ENCODE measurements at regions not wholly inside any gene's neighbourhood (a gene's known extent, or its start where the extent isn't known, plus 50 kb on each side); places are given as distances from the start of the nearest gene placed in this dataset.

GRCh38 chr6:19159561-19159960 lies 677.6 kb upstream of the ID4 start:
- Histone ChIP-seq H3K9ac (ENCODE audit: low read depth in 1 of 3, low read length in 3 of 3) (no peak overlapping the region), H3K27ac (ENCODE audit: low read depth, low read length) (no peak overlapping the region), H3K27me3 (ENCODE audit: control insufficient read depth in 3 of 3, insufficient read depth in 3 of 3, low read length in 3 of 3) (no peaks in the 10 kb centered on the region), H3K4me1 (ENCODE audit: control insufficient read depth in 3 of 3, insufficient read depth in 3 of 3, low read length in 3 of 3) (no peaks in the 10 kb centered on the region), H3K9me3 (ENCODE audit: control insufficient read depth in 3 of 3, low read length in 3 of 3) (no peaks in the 10 kb centered on the region), H3K4me3 (ENCODE audit: low read length in 3 of 3) (no peak overlapping the region), H3K36me3 (ENCODE audit: control insufficient read depth in 3 of 3, insufficient read depth in 3 of 3, low read length in 3 of 3) (no peaks in the 10 kb centered on the region)

- Histone ChIP-seq H3K36me3 (ENCODE audit: control insufficient read depth in 3 of 3, insufficient read depth in 3 of 3, low read length in 3 of 3) (no peaks in the 10 kb centered on the region), H3K9ac (ENCODE audit: low read depth in 1 of 3, low read length in 3 of 3) (no peak overlapping the region), H3K4me1 (ENCODE audit: control insufficient read depth in 3 of 3, insufficient read depth in 3 of 3, low read length in 3 of 3) (no peaks in the 10 kb centered on the region), H3K27me3 (ENCODE audit: control insufficient read depth in 3 of 3, insufficient read depth in 3 of 3, low read length in 3 of 3) (no peaks in the 10 kb centered on the region), H3K27ac (ENCODE audit: low read depth, low read length) (no peak overlapping the region), H3K9me3 (ENCODE audit: control insufficient read depth in 3 of 3, low read length in 3 of 3) (no peaks in the 10 kb centered on the region), H3K4me3 (ENCODE audit: low read length in 3 of 3) (no peak overlapping the region)
These were observed 677.0 kb upstream of the ID4 start for GRCh38 chr6:19160081-19160730.

GRCh38 chr6:19167251-19167650 lies 669.9 kb upstream of the ID4 start:
- no peaks in the 10 kb centered on the region for H3K27me3 ChIP-seq (ENCODE audit: control insufficient read depth in 3 of 3, insufficient read depth in 3 of 3, low read length in 3 of 3)
- no peaks in the 10 kb centered on the region for H3K36me3 ChIP-seq (ENCODE audit: control insufficient read depth in 3 of 3, insufficient read depth in 3 of 3, low read length in 3 of 3)
- no peak overlapping the region for H3K27ac ChIP-seq (ENCODE audit: low read depth, low read length)
- H3K4me1 ChIP-seq (ENCODE audit: control insufficient read depth in 3 of 3, insufficient read depth in 3 of 3, low read length in 3 of 3): no peaks in the 10 kb centered on the region
- no peak overlapping the region for H3K9ac ChIP-seq (ENCODE audit: low read depth in 1 of 3, low read length in 3 of 3)
- H3K4me3 ChIP-seq (ENCODE audit: low read length in 3 of 3): no peak overlapping the region
- no peaks in the 10 kb centered on the region for H3K9me3 ChIP-seq (ENCODE audit: control insufficient read depth in 3 of 3, low read length in 3 of 3)

- no peak overlapping the region for H3K27ac ChIP-seq (ENCODE audit: low read depth, low read length)
- no peaks in the 10 kb centered on the region for H3K9me3 ChIP-seq (ENCODE audit: control insufficient read depth in 3 of 3, low read length in 3 of 3)
- H3K36me3 ChIP-seq (ENCODE audit: control insufficient read depth in 3 of 3, insufficient read depth in 3 of 3, low read length in 3 of 3): no peaks in the 10 kb centered on the region
- no peaks in the 10 kb centered on the region for H3K27me3 ChIP-seq (ENCODE audit: control insufficient read depth in 3 of 3, insufficient read depth in 3 of 3, low read length in 3 of 3)
- no peaks in the 10 kb centered on the region for H3K4me1 ChIP-seq (ENCODE audit: control insufficient read depth in 3 of 3, insufficient read depth in 3 of 3, low read length in 3 of 3)
- H3K9ac ChIP-seq (ENCODE audit: low read depth in 1 of 3, low read length in 3 of 3): no peak overlapping the region
- H3K4me3 ChIP-seq (ENCODE audit: low read length in 3 of 3): no peak overlapping the region
These were observed 667.8 kb upstream of the ID4 start for GRCh38 chr6:19169366-19169765.

GRCh38 chr6:19175023-19175422 lies 662.1 kb upstream of the ID4 start:
- Histone ChIP-seq H3K4me1 (ENCODE audit: control insufficient read depth in 3 of 3, insufficient read depth in 3 of 3, low read length in 3 of 3) (no peaks in the 10 kb centered on the region), H3K27me3 (ENCODE audit: control insufficient read depth in 3 of 3, insufficient read depth in 3 of 3, low read length in 3 of 3) (no peaks in the 10 kb centered on the region), H3K27ac (ENCODE audit: low read depth, low read length) (no peak overlapping the region), H3K36me3 (ENCODE audit: control insufficient read depth in 3 of 3, insufficient read depth in 3 of 3, low read length in 3 of 3) (no peaks in the 10 kb centered on the region), H3K9me3 (ENCODE audit: control insufficient read depth in 3 of 3, low read length in 3 of 3) (no peaks in the 10 kb centered on the region), H3K4me3 (ENCODE audit: low read length in 3 of 3) (no peak overlapping the region), H3K9ac (ENCODE audit: low read depth in 1 of 3, low read length in 3 of 3) (no peak overlapping the region)

GRCh38 chr6:19180348-19181072 lies 656.7 kb upstream of the ID4 start:
- no peaks in the 10 kb centered on the region for H3K27me3 ChIP-seq (ENCODE audit: control insufficient read depth in 3 of 3, insufficient read depth in 3 of 3, low read length in 3 of 3)
- H3K36me3 ChIP-seq (ENCODE audit: control insufficient read depth in 3 of 3, insufficient read depth in 3 of 3, low read length in 3 of 3): no peaks in the 10 kb centered on the region
- H3K4me1 ChIP-seq (ENCODE audit: control insufficient read depth in 3 of 3, insufficient read depth in 3 of 3, low read length in 3 of 3): no peaks in the 10 kb centered on the region
- peak overlapping the region; percentile 26 for H3K27ac ChIP-seq (ENCODE audit: low read depth, low read length)
- no peak overlapping the region for H3K4me3 ChIP-seq (ENCODE audit: low read length in 3 of 3)
- H3K9ac ChIP-seq (ENCODE audit: low read depth in 1 of 3, low read length in 3 of 3): no peak overlapping the region
- no peaks in the 10 kb centered on the region for H3K9me3 ChIP-seq (ENCODE audit: control insufficient read depth in 3 of 3, low read length in 3 of 3)

- Histone ChIP-seq H3K27ac (ENCODE audit: low read depth, low read length) (peak overlapping the region; percentile 26), H3K4me1 (ENCODE audit: control insufficient read depth in 3 of 3, insufficient read depth in 3 of 3, low read length in 3 of 3) (no peaks in the 10 kb centered on the region)
These were observed 656.0 kb upstream of the ID4 start for GRCh38 chr6:19181211-19181610.

GRCh38 chr6:19193624-19194023 lies 643.5 kb upstream of the ID4 start:
- Histone ChIP-seq H3K4me3 (ENCODE audit: low read length in 3 of 3) (no peak overlapping the region), H3K4me1 (ENCODE audit: control insufficient read depth in 3 of 3, insufficient read depth in 3 of 3, low read length in 3 of 3) (no peaks in the 10 kb centered on the region), H3K36me3 (ENCODE audit: control insufficient read depth in 3 of 3, insufficient read depth in 3 of 3, low read length in 3 of 3) (no peaks in the 10 kb centered on the region)

More at GRCh38 chr6:19181211-19181610, 656.0 kb upstream of the ID4 start:
- no peak overlapping the region for H3K4me3 ChIP-seq (ENCODE audit: low read length in 3 of 3)
- H3K9me3 ChIP-seq (ENCODE audit: control insufficient read depth in 3 of 3, low read length in 3 of 3): no peaks in the 10 kb centered on the region
- no peak overlapping the region for H3K9ac ChIP-seq (ENCODE audit: low read depth in 1 of 3, low read length in 3 of 3)
- H3K36me3 ChIP-seq (ENCODE audit: control insufficient read depth in 3 of 3, insufficient read depth in 3 of 3, low read length in 3 of 3): no peaks in the 10 kb centered on the region
- H3K27me3 ChIP-seq (ENCODE audit: control insufficient read depth in 3 of 3, insufficient read depth in 3 of 3, low read length in 3 of 3): no peaks in the 10 kb centered on the region

GRCh38 chr6:19204445-19204844 lies 632.7 kb upstream of the ID4 start:
- no peak overlapping the region for H3K9ac ChIP-seq (ENCODE audit: low read depth in 1 of 3, low read length in 3 of 3)
- no peak overlapping the region for H3K4me3 ChIP-seq (ENCODE audit: low read length in 3 of 3)
- no peaks in the 10 kb centered on the region for H3K36me3 ChIP-seq (ENCODE audit: control insufficient read depth in 3 of 3, insufficient read depth in 3 of 3, low read length in 3 of 3)
- peaks cover 0 to 4% (median 0%) of the 10 kb centered on the region in 3 donors for H3K9me3 ChIP-seq (ENCODE audit: control insufficient read depth in 3 of 3, low read length in 3 of 3)
- H3K4me1 ChIP-seq (ENCODE audit: control insufficient read depth in 3 of 3, insufficient read depth in 3 of 3, low read length in 3 of 3): no peaks in the 10 kb centered on the region
- no peak overlapping the region for H3K27ac ChIP-seq (ENCODE audit: low read depth, low read length)
- no peaks in the 10 kb centered on the region for H3K27me3 ChIP-seq (ENCODE audit: control insufficient read depth in 3 of 3, insufficient read depth in 3 of 3, low read length in 3 of 3)

More at GRCh38 chr6:19193624-19194023, 643.5 kb upstream of the ID4 start:
- no peak overlapping the region for H3K9ac ChIP-seq (ENCODE audit: low read depth in 1 of 3, low read length in 3 of 3)
- H3K27me3 ChIP-seq (ENCODE audit: control insufficient read depth in 3 of 3, insufficient read depth in 3 of 3, low read length in 3 of 3): no peaks in the 10 kb centered on the region
- H3K27ac ChIP-seq (ENCODE audit: low read depth, low read length): no peak overlapping the region
- no peaks in the 10 kb centered on the region for H3K9me3 ChIP-seq (ENCODE audit: control insufficient read depth in 3 of 3, low read length in 3 of 3)

GRCh38 chr6:19205076-19205475 lies 632.1 kb upstream of the ID4 start:
- H3K9me3 ChIP-seq (ENCODE audit: control insufficient read depth in 3 of 3, low read length in 3 of 3): peaks cover 0 to 4% (median 0%) of the 10 kb centered on the region in 3 donors
- no peak overlapping the region for H3K27ac ChIP-seq (ENCODE audit: low read depth, low read length)
- no peak overlapping the region for H3K4me3 ChIP-seq (ENCODE audit: low read length in 3 of 3)
- no peaks in the 10 kb centered on the region for H3K36me3 ChIP-seq (ENCODE audit: control insufficient read depth in 3 of 3, insufficient read depth in 3 of 3, low read length in 3 of 3)
- H3K27me3 ChIP-seq (ENCODE audit: control insufficient read depth in 3 of 3, insufficient read depth in 3 of 3, low read length in 3 of 3): no peaks in the 10 kb centered on the region
- H3K4me1 ChIP-seq (ENCODE audit: control insufficient read depth in 3 of 3, insufficient read depth in 3 of 3, low read length in 3 of 3): no peaks in the 10 kb centered on the region
- H3K9ac ChIP-seq (ENCODE audit: low read depth in 1 of 3, low read length in 3 of 3): no peak overlapping the region

Measured in skeletal muscle tissue (tissue), 3 donors.